ENCODE measurements at regions not wholly inside any gene's neighbourhood (a gene's known extent, or its start where the extent isn't known, plus 50 kb on each side); places are given as distances from the start of the nearest gene placed in this dataset.

GRCh38 chr2:10193851-10194820, 71.6 kb downstream of the RRM2 start:
- no peak for TF ChIP-seq EZH2 (IDR thresholded peaks at IDR 0.05)
- no peak for TF ChIP-seq POLR2AphosphoS5 (IDR thresholded peaks at IDR 0.05; ENCODE audit: borderline replicate concordance, low read depth, low read length)

Data from SK-N-MC (cell line).